ENCODE measurements at regions not wholly inside any gene's neighbourhood (a gene's known extent, or its start where the extent isn't known, plus 50 kb on each side); places are given as distances from the start of the nearest gene placed in this dataset.

- no peak overlapping the region for H3K4me3 ChIP-seq
- no peak overlapping the region for H3K27ac ChIP-seq
Measured at GRCh38 chr2:221034026-221034701, 537.9 kb downstream of the EPHA4 start.

- H3K27ac ChIP-seq, result no peak overlapping the region
- H3K4me3 ChIP-seq, result no peak overlapping the region
Measured at GRCh38 chr2:221034973-221035372, 537.1 kb downstream of the EPHA4 start.

GRCh38 chr2:221042926-221043325 lies 529.2 kb downstream of the EPHA4 start:
- Histone ChIP-seq H3K27ac (no peak overlapping the region), H3K4me3 (no peak overlapping the region)

GRCh38 chr2:221044781-221045180 lies 527.3 kb downstream of the EPHA4 start:
- Histone ChIP-seq H3K27ac (no peak overlapping the region), H3K4me3 (no peak overlapping the region)

DNA sequence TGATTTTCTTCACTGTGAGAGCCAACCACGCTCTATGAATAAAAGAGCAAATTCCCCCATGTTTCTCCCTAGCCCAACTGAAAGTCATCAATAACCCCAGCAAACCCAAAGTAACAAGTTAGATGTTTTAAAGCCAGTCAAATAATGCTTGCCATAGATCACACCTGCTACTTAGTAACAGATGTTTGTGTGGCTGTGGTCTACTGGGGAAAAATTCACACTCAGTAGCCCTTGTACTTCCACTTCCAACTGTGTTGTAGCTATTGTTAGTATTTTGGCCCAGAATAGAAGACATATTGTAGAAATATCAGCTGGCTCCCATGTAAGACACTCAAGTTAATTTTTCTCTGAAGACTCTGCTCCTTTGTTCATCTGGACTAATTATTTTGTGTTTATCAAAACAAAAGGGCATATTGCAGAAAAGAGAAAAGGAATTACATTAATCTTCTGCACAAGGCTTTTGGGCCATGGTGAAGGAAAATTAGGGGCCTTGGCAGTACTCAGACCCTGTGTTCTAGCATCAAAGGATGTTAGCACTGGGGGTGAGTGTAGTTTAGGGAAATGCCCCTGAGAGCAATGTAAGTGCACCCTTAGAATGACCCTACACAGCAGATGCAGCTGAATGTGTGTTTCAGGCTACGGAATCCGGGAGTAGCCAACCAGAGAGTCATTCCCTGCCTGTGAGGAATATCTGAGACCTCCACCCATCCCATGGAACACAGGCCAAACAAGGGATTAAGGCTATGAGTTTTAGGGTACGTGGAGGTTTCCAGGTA lies 521.9 kb downstream of the EPHA4 start:
- no peak overlapping the region for H3K4me3 ChIP-seq
- H3K27ac ChIP-seq, result no peak overlapping the region

GRCh38 chr2:221051162-221051561 lies 520.9 kb downstream of the EPHA4 start:
- H3K4me3 ChIP-seq, result no peak overlapping the region

GRCh38 chr2:221060376-221060775 lies 511.7 kb downstream of the EPHA4 start:
- Histone ChIP-seq H3K27ac (no peak overlapping the region), H3K4me3 (no peak overlapping the region)

More at GRCh38 chr2:221051162-221051561, 520.9 kb downstream of the EPHA4 start:
- no peak overlapping the region for H3K27ac ChIP-seq

GRCh38 chr2:221063568-221063967 lies 508.5 kb downstream of the EPHA4 start:
- Histone ChIP-seq H3K4me3 (no peak overlapping the region), H3K27ac (no peak overlapping the region)

- Histone ChIP-seq H3K4me3 (no peak overlapping the region), H3K27ac (no peak overlapping the region)
Measured at GRCh38 chr2:221064058-221064854, 507.8 kb downstream of the EPHA4 start.

GRCh38 chr2:221064880-221065279 lies 507.2 kb downstream of the EPHA4 start:
- no peak overlapping the region for H3K27ac ChIP-seq

GRCh38 chr2:221068123-221068522 lies 504.0 kb downstream of the EPHA4 start:
- no peak overlapping the region for H3K27ac ChIP-seq
- H3K4me3 ChIP-seq, result no peak overlapping the region

More at GRCh38 chr2:221064880-221065279, 507.2 kb downstream of the EPHA4 start:
- no peak overlapping the region for H3K4me3 ChIP-seq

GRCh38 chr2:221070106-221070505 lies 502.0 kb downstream of the EPHA4 start:
- Histone ChIP-seq H3K27ac (no peak overlapping the region), H3K4me3 (no peak overlapping the region)

- H3K4me3 ChIP-seq, result no peak overlapping the region
- H3K27ac ChIP-seq, result no peak overlapping the region
Measured at GRCh38 chr2:221073326-221074049, 498.6 kb downstream of the EPHA4 start.

DNA sequence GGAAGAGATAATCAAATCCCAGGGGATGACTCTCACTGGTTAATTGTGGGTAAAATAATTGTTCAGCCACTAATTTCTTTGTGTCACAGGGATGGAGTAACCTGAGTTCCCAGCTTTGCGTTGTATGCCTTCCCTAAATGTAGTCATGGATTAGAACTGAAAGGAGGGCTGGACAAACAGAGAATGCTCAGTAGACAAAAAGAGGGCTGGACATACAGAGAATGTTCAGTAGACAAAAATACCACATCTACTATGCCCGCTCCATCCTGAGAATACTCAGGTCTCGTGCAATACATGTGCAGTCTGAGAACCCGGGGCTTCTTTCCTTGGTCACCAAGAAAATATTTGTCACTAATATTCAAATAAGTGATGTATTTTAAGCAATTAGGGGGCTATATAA lies 497.9 kb downstream of the EPHA4 start:
- H3K4me3 ChIP-seq, result no peak overlapping the region
- no peak overlapping the region for H3K27ac ChIP-seq

- no peak overlapping the region for H3K4me3 ChIP-seq
- H3K27ac ChIP-seq, result no peak overlapping the region
Measured at GRCh38 chr2:221075203-221075602, 496.9 kb downstream of the EPHA4 start.

GRCh38 chr2:221077251-221077650 lies 494.9 kb downstream of the EPHA4 start:
- no peak overlapping the region for H3K27ac ChIP-seq
- H3K4me3 ChIP-seq, result no peak overlapping the region

DNA sequence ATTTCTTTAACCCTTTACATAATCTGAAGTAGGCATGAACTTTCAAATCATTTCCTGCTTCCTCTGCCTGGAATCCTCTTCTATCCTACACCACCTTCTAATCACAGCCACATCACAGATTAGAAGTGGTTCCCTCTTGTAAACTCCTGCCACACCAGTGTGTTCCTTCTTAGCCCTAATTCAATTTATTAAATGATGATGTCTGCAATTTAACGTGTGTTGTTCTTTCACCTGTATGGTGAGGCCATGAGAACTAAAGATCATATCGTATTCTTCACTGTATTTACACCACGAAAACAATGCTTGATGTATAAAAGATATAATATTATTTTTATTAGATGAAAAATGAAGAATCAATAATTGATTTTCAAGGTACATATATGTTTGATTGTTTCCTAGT lies 494.3 kb downstream of the EPHA4 start:
- no peak overlapping the region for H3K27ac ChIP-seq
- no peak overlapping the region for H3K4me3 ChIP-seq

- H3K27ac ChIP-seq, result no peak overlapping the region
- H3K4me3 ChIP-seq, result no peak overlapping the region
Measured at GRCh38 chr2:221085341-221085900, 486.7 kb downstream of the EPHA4 start.

GRCh38 chr2:221085936-221086335 lies 486.2 kb downstream of the EPHA4 start:
- no peak overlapping the region for H3K27ac ChIP-seq
- no peak overlapping the region for H3K4me3 ChIP-seq

- H3K27ac ChIP-seq, result no peak overlapping the region
- H3K4me3 ChIP-seq, result no peak overlapping the region
Measured at GRCh38 chr2:221087779-221088178, 484.3 kb downstream of the EPHA4 start.
